Transverse colon (tissue), 4 donors: ENCODE measurements at regions not wholly inside any gene's neighbourhood (a gene's known extent, or its start where the extent isn't known, plus 50 kb on each side); places are given as distances from the start of the nearest gene placed in this dataset.

Experiments
- CTCF ChIP-seq, 5 experiments: fragments of 200-600 bp in 3 of 5; fragments of 450-650 bp in 2 of 5; sonication (generic) in 3 of 5; IDR thresholded peaks; 1 replicate in 2 of 5; 2 replicates in 3 of 5; pipeline ENCODE4 v1.5.1; 2016 to 2017; ENCODE audit warnings: antibody characterized with exemption in 5 of 5, inconsistent platforms in 3 of 5, mild to moderate bottlenecking in 2 of 5, moderate library complexity in 1 of 5
- EP300 ChIP-seq: sonication (generic); formaldehyde crosslinking; IDR thresholded peaks from one replicate; pipeline ENCODE4 v1.6.1; 2017; ENCODE audit warnings: antibody characterized with exemption, low read depth
- POLR2A ChIP-seq: fragments of 450-650 bp; IDR thresholded peaks from one replicate; pipeline ENCODE4 v1.6.1; 2016; ENCODE audit warnings: antibody characterized with exemption, mild to moderate bottlenecking, moderate library complexity
- POLR2AphosphoS5 ChIP-seq, 3 donors: sonication (generic); formaldehyde crosslinking; IDR thresholded peaks; one replicate each; pipeline ENCODE4 v1.6.1; 2016; ENCODE audit warnings: antibody characterized with exemption in 3 of 3

- TF ChIP-seq CTCF (IDR thresholded peaks at IDR 0.05), result no peak
- no peak for TF ChIP-seq POLR2AphosphoS5 (IDR thresholded peaks at IDR 0.05)
- no peak for TF ChIP-seq EP300
- no peak for TF ChIP-seq POLR2A
Measured at GRCh38 chr3:193800138-193801043, 207.4 kb downstream of the OPA1 start.
